GM19238 (cell line): ENCODE measurements at regions not wholly inside any gene's neighbourhood (a gene's known extent, or its start where the extent isn't known, plus 50 kb on each side); places are given as distances from the start of the nearest gene placed in this dataset.

Experiments used
- DNase-seq: peaks from one replicate; pipeline ENCODE4 v3.0.0; 2011; ENCODE audit warnings: low spot score; ENCODE audit not compliant: insufficient read length

DNA sequence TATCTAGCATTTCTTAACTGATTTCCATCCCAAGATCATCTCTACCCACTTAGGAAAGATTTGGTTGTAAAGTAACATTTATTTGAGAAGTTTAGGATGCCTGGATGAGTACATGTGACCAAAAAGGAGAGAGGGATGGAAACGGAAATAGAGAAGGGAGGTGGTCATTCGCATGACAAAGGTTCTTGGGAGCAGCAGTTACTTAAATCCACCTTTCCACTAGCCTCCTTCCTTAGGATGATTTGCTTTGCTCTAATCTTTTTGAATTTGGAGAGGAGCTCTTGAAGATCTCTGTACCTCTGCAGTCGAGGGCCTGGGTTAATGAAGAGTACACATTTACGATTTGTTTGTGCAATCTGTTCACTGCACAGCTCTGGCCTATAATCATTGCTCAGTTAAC lies 623.5 kb downstream of the EPHA4 start:
- DNase-seq, result no peak

DNA sequence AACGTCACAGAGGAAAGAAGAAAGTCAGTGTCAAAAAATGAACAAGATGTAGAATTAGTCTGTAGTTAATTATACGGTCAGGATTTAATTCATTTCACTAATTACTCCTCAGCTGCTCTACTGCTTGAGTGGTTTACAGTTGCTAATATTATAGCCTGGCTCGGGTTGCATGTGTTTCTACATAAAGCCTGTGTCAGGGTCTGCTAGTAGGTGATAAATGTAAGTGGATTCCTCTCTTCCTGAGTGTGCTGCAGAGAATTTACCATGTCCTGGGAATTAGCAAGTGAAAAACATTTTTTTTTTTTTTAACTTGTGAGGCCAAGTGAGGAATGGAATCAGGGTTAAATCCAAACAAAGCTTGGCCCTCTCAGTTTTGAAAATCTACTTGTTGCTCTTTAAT lies 622.6 kb downstream of the EPHA4 start:
- DNase-seq, result no peak

GRCh38 chr2:220955776-220956175 lies 616.3 kb downstream of the EPHA4 start:
- DNase-seq, result no peak

DNA sequence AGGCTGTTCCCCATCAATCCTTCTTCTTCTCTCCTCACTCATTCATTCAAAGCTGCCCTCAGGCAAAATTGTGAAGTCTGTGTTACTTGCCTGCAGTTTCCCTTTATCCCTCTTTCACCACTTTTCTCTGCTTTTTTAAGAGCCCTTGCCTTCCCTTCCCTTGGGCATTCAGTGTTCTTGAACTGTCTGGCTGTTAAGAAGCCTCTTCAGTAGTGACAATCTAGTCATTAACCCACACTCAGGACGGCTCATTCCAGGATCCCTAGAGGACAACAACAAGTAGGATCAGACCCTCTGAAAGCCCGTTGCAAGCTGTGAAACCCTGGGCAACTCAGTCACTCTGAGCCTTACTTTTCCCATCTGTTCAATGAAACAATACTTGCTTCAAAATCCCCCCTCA lies 615.7 kb downstream of the EPHA4 start:
- no peak for DNase-seq

- DNase-seq, result no peak
Measured at GRCh38 chr2:220959391-220959802, 612.7 kb downstream of the EPHA4 start.

DNA sequence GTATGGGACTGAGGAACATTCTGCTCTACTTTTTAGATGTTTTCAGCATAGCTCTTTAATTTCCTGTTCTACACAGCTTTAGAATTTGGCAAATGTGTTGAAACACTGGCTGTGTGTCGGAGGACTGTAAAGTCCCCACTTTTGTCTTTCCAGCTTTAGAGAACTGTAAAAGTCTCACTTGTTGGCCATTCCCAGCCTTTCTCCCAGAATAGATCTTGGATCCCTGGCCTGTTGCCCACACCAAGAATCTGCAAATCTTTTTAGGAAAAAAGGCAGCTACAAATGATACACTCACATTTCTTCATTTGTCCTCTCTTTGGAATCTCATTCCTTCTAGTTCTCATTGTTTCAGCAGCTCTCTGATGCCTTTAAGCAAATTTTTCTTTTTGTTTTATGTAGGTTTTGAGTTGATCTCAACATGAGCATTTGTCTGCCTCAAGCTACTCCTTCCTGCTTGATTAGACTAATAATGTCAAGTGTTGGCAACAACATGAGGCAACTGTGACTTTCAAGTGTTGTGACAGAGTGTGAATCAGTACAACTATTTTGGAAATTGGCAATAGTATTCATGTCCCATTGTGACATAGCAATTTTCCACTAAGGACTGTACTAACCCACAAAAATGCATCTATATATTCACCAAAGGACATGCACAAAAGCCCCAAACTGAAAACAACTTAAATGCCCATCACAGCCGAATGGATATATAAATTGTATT lies 610.8 kb downstream of the EPHA4 start:
- DNase-seq, result no peak

- no peak for DNase-seq
Measured at GRCh38 chr2:220962556-220962955, 609.5 kb downstream of the EPHA4 start.

GRCh38 chr2:220963076-220963475 lies 609.0 kb downstream of the EPHA4 start:
- no peak for DNase-seq

GRCh38 chr2:220963930-220964329 lies 608.2 kb downstream of the EPHA4 start:
- no peak for DNase-seq

GRCh38 chr2:220966636-220967035 lies 605.5 kb downstream of the EPHA4 start:
- no peak for DNase-seq

DNA sequence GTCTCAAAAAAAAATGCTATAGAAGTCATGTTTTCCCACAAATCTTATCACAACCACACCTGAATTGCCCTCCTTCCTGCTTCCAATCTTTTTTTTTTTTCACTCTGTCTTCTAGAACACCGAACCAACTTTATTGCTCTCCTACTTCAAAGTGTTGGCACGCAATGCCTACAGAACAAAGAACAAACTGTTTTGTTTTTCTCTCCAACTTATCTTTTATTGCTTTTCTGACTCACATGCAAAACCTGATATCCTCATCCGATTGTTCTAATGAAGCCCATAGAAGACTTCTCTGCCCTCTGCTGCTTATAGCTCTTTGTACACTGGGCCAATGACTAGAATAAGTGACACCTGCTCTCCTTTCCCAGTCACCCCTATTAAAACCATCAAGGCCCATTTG lies 602.8 kb downstream of the EPHA4 start:
- DNase-seq, result no peak

GRCh38 chr2:220980966-220981675 lies 591.0 kb downstream of the EPHA4 start:
- no peak for DNase-seq

DNA sequence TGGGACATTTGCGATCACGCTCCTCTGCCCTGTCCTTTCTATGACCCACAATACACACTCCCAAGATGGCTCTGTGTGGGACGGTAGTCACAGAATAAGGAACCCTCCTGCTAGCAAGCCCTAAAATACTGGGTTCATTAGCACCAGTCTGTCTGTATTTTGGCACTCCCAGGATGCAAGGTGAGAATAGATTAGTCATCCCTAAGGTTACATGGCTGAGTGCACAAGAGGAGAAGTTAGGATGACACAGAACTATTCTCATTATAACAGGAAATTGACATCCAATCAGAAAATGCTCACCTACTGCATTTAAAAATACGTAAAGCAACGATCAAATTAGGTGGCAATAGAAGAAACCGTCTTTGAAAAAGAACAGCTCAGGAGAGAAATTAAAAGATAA lies 590.2 kb downstream of the EPHA4 start:
- no peak for DNase-seq

DNA sequence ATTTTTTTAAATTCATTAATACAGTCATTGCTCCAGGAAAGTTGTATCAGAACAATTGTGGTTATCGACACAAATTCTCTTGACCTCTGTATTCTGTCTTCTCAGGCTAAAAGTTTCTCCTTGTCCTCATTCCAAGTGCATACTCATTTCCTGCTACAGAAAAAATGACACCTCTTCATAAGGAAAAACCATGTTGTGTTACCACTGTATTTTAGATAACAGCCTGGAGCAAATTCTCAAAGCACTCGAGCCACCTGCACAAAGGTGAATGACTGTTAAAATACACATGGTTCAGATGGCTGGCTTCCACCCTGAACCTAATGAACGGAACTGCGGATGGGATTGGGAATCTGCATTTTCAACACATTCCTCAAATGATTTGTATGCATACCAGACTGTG lies 586.5 kb downstream of the EPHA4 start:
- DNase-seq, result no peak

- no peak for DNase-seq
Measured at GRCh38 chr2:220987839-220988238, 584.3 kb downstream of the EPHA4 start.

DNA sequence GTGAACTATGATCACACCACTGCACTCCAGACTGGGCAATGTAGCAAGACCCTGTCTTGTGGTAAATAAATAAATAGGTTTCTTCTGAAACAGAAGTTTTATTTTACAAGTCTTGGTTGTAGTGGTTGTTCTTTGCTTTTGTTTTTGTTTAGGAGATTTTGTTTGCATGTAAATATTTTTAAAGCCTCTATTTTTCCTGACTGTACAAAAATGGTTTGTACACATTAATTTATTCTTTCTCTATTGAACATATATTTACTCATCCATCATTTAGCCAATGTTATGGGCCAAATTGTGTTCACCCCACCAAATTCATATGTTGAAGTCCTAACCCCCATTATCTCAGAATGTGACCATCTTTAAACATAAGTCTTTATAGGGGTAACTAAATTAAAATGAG lies 580.1 kb downstream of the EPHA4 start:
- DNase-seq, result no peak

- DNase-seq, result no peak
Measured at GRCh38 chr2:220994846-220995245, 577.3 kb downstream of the EPHA4 start.

GRCh38 chr2:220995581-220995980 lies 576.5 kb downstream of the EPHA4 start:
- no peak for DNase-seq

DNA sequence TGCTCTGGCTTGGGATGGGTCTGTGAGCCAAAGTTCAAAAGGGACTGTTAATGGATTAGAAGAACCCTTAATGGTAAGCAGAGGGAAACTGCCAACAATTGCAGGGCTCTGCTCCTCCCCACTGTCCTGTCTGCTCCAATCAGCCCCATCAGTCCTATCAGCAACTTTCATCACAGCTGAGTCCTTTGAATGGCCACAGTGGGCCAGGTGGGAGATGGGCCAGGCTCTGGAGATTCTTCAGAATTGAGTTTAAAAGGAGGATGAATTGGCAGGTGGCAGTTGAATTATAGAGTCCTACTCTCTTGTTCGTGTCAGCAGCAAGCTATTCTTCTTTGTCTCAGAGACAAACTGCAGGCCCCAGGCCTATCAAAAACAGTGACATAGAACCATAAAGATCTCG lies 573.9 kb downstream of the EPHA4 start:
- DNase-seq, result no peak

DNA sequence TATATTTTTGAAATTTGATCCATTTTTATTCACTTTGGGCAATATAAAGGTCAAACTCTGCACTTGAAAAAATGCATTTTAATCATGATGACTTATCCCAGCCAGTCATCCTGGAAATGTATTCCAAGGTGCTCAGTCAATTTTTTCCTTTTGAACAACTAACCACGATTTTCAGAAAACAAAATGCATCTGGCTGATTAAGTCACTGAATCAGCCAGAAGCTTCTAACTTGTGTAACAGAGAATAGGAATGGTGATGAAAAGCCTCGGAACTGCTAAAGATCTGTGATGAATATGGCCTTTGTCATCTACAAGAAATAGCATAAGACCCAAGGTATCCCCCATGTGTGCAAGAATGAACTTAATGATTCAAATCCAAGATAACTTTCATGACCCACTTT lies 572.7 kb downstream of the EPHA4 start:
- no peak for DNase-seq

GRCh38 chr2:221001381-221001801 lies 570.7 kb downstream of the EPHA4 start:
- no peak for DNase-seq

GRCh38 chr2:221002101-221002685 lies 569.9 kb downstream of the EPHA4 start:
- DNase-seq, result no peak

DNA sequence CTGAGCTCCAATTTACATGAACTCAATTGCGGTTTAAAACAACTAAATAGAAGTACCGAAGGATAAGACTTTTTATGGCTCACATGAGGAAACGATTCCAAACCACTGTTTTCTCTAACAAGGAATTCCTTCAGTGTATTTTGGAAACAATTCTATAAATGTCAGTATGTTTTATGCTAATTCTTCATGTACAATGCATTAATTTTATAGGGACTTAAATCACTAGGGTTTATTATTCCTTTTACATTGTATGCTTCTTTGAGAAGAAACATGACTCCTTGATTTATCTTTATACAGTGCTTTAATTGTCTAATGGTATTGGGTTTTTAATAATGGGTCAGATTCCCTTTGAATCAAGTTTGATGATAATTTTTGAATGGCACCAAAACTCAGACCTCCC lies 566.8 kb downstream of the EPHA4 start:
- no peak for DNase-seq
